Uterus (tissue), 3 donors: ENCODE measurements at regions not wholly inside any gene's neighbourhood (a gene's known extent, or its start where the extent isn't known, plus 50 kb on each side); places are given as distances from the start of the nearest gene placed in this dataset.
A peak's percentile ranks its signal among the peaks of the same experiment; 100 is the strongest.
"Not testable (repeated sequence)": the region's sequence is repeated elsewhere in the genome, so short reads cannot be mapped to it uniquely, and the experiment has no call there.

Experiments used
- DNase-seq, 2 donors: peaks; one replicate each; pipeline ENCODE4 v3.0.0-alpha.2; 2019 to 2020
- H3K27ac ChIP-seq, 2 donors: fragments of 200-600 bp; sonication (generic); 1 replicate in 1 of 2; 2 replicates in 1 of 2; pipeline ENCODE4 v1.5.1; 2016 to 2018
- H3K27me3 ChIP-seq, 2 donors: fragments of 200-600 bp; sonication (generic); one replicate each; pipeline ENCODE4 v1.5.1; 2018 to 2019; ENCODE audit warnings: control low read depth in 1 of 2
- H3K36me3 ChIP-seq, 2 donors: fragments of 200-600 bp; sonication (generic); one replicate each; pipeline ENCODE4 v1.5.1; 2019; ENCODE audit warnings: control low read depth in 1 of 2
- H3K4me1 ChIP-seq, 2 donors: fragments of 200-600 bp; sonication (generic); one replicate each; pipeline ENCODE4 v1.5.1; 2018 to 2019; ENCODE audit warnings: control low read depth in 1 of 2
- H3K4me3 ChIP-seq, 2 donors: fragments of 200-600 bp; sonication (generic); 1 replicate in 1 of 2; 2 replicates in 1 of 2; pipeline ENCODE4 v1.5.1; 2018 to 2019; ENCODE audit warnings: mild to moderate bottlenecking in 1 of 2
- H3K9me3 ChIP-seq, 2 donors: fragments of 200-600 bp; sonication (generic); one replicate each; pipeline ENCODE4 v1.5.1; 2019; ENCODE audit warnings: control low read depth in 1 of 2
- CTCF ChIP-seq, 4 experiments: fragments of 200-600 bp in 2 of 4; fragments of 450-650 bp in 2 of 4; sonication (generic) in 2 of 4; IDR thresholded peaks; one replicate each; pipeline ENCODE4 v1.5.1; 2016 to 2019; ENCODE audit warnings: antibody characterized with exemption in 4 of 4, mild to moderate bottlenecking in 2 of 4, moderate library complexity in 1 of 4
- POLR2A ChIP-seq, 2 donors: fragments of 450-650 bp; IDR thresholded peaks; one replicate each; pipeline ENCODE4 v1.6.1; 2016; ENCODE audit warnings: antibody characterized with exemption in 2 of 2, mild to moderate bottlenecking in 1 of 2, moderate library complexity in 1 of 2
- intact Hi-C: fragments of 100-400 bp; cut with DNase I; formaldehyde crosslinking; loops from one replicate; pipeline ENCODE4 v1.15.1; 2023; ENCODE audit warnings: low total_unique reads
- donor health status: DM: yes; HTN: yes; CAD: no.

- Histone ChIP-seq H3K9me3 (no peaks in the 10 kb centered on the region), H3K4me1 (no peaks in the 10 kb centered on the region), H3K27me3 (no peaks in the 10 kb centered on the region), H3K27ac (peak overlapping the region in 1 of 2 donors; percentile 35), H3K4me3 (no peak overlapping the region), H3K36me3 (no peaks in the 10 kb centered on the region)
- intact Hi-C loops: no loop called here
- TF ChIP-seq CTCF (IDR thresholded peaks at IDR 0.05): no peak
- no peak for TF ChIP-seq POLR2A (IDR thresholded peaks at IDR 0.05)
- DNase-seq: no peak
These were observed 121.5 kb upstream of the PDE1A start for GRCh38 chr2:182548031-182548950.

- DNase-seq: no peak
- intact Hi-C loops: no loop called here
- no peaks in the 10 kb centered on the region for H3K4me1 ChIP-seq
- H3K27me3 ChIP-seq: no peaks in the 10 kb centered on the region
- no peak overlapping the region for H3K4me3 ChIP-seq
- TF ChIP-seq POLR2A (IDR thresholded peaks at IDR 0.05) (no peak), CTCF (IDR thresholded peaks at IDR 0.05) (no peak)
- no peaks in the 10 kb centered on the region for H3K9me3 ChIP-seq
- no peak overlapping the region for H3K27ac ChIP-seq
- no peaks in the 10 kb centered on the region for H3K36me3 ChIP-seq
These were observed 123.4 kb upstream of the PDE1A start for GRCh38 chr2:182550234-182550633.

GRCh38 chr2:182552232-182552631 is 125.4 kb upstream of the PDE1A start:
- H3K9me3 ChIP-seq, DNase-seq, H3K4me1 ChIP-seq, H3K4me3 ChIP-seq, H3K27ac ChIP-seq, H3K36me3 ChIP-seq, H3K27me3 ChIP-seq, intact Hi-C loops: not testable (repeated sequence)

- H3K27me3 ChIP-seq, H3K4me3 ChIP-seq, H3K9me3 ChIP-seq, H3K36me3 ChIP-seq, intact Hi-C loops, DNase-seq, H3K27ac ChIP-seq, H3K4me1 ChIP-seq: not testable (repeated sequence)
These were observed 125.9 kb upstream of the PDE1A start for GRCh38 chr2:182552785-182553184.

GRCh38 chr2:182553483-182553882 is 126.6 kb upstream of the PDE1A start:
- no peak for DNase-seq
- no peak for TF ChIP-seq CTCF (IDR thresholded peaks at IDR 0.05)
- TF ChIP-seq POLR2A (IDR thresholded peaks at IDR 0.05): no peak

GRCh38 chr2:182554950-182555349 is 128.1 kb upstream of the PDE1A start:
- Histone ChIP-seq H3K4me3 (no peak overlapping the region), H3K9me3 (no peaks in the 10 kb centered on the region), H3K4me1 (no peaks in the 10 kb centered on the region), H3K27me3 (no peaks in the 10 kb centered on the region), H3K27ac (no peak overlapping the region), H3K36me3 (no peaks in the 10 kb centered on the region)
- TF ChIP-seq POLR2A (IDR thresholded peaks at IDR 0.05) (no peak), CTCF (IDR thresholded peaks at IDR 0.05) (no peak)
- intact Hi-C loops: no loop called here
- DNase-seq: no peak

More at GRCh38 chr2:182553483-182553882, 126.6 kb upstream of the PDE1A start:
- Histone ChIP-seq H3K4me3 (no peak overlapping the region), H3K36me3 (no peaks in the 10 kb centered on the region), H3K27ac (no peak overlapping the region), H3K9me3 (no peaks in the 10 kb centered on the region), H3K4me1 (no peaks in the 10 kb centered on the region), H3K27me3 (no peaks in the 10 kb centered on the region)
- intact Hi-C loops: no loop called here
